Panc1 (cell line): ENCODE measurements at regions not wholly inside any gene's neighbourhood (a gene's known extent, or its start where the extent isn't known, plus 50 kb on each side); places are given as distances from the start of the nearest gene placed in this dataset.

Source experiments
- POLR2AphosphoS5 ChIP-seq: IDR thresholded peaks from 2 replicates; pipeline ENCODE4 v1.6.1; 2012; ENCODE audit warnings: mild to moderate bottlenecking, low read depth, low read length, moderate library complexity
- TF ChIP-seq, protein P1 (sequence below): fragments of 450-650 bp; IDR thresholded peaks from 2 replicates; pipeline ENCODE4 v1.5.1; 2017; ENCODE audit warnings: mild to moderate bottlenecking

DNA sequence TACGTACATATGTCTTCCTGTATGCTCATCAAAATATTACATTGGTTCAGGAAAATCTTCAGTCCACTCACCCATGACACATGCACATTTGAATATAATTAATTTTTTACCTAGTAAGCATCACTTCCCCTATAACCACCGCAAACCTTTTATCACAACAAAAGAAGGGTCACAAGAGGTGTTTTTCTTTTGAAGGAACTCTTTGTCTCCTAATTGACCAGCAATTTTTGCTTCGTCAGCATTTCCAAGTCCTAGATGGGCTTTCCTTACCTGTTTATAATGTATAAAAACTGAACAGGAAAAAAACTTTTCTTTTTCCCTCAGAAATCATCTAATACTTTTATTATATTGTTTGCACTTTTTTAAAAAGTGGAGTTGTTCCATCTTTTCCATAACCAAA lies 631.3 kb downstream of the PLA2G4A start:
- TF ChIP-seq, protein P1, sequence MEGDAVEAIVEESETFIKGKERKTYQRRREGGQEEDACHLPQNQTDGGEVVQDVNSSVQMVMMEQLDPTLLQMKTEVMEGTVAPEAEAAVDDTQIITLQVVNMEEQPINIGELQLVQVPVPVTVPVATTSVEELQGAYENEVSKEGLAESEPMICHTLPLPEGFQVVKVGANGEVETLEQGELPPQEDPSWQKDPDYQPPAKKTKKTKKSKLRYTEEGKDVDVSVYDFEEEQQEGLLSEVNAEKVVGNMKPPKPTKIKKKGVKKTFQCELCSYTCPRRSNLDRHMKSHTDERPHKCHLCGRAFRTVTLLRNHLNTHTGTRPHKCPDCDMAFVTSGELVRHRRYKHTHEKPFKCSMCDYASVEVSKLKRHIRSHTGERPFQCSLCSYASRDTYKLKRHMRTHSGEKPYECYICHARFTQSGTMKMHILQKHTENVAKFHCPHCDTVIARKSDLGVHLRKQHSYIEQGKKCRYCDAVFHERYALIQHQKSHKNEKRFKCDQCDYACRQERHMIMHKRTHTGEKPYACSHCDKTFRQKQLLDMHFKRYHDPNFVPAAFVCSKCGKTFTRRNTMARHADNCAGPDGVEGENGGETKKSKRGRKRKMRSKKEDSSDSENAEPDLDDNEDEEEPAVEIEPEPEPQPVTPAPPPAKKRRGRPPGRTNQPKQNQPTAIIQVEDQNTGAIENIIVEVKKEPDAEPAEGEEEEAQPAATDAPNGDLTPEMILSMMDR: no peak
- no peak for TF ChIP-seq POLR2AphosphoS5
